Inflammatory macrophage treated with lipopolysaccharide for 1 hour (primary cell): ENCODE measurements at regions not wholly inside any gene's neighbourhood (a gene's known extent, or its start where the extent isn't known, plus 50 kb on each side); places are given as distances from the start of the nearest gene placed in this dataset.
"Not testable (repeated sequence)": the region's sequence is repeated elsewhere in the genome, so short reads cannot be mapped to it uniquely, and the experiment has no call there.

Source experiments
- DNase-seq, 2 donors: peaks; one replicate each; pipeline ENCODE4 v3.0.0-alpha.2; 2020 to 2022

GRCh38 chr1:146883190-146883589 lies 54.9 kb upstream of the NBPF12 start:
- not testable (repeated sequence) for DNase-seq

GRCh38 chr1:146881096-146881495 lies 57.0 kb upstream of the NBPF12 start:
- DNase-seq, result not testable (repeated sequence)

- DNase-seq, result not testable (repeated sequence)
Measured at GRCh38 chr1:146863799-146864319, 74.3 kb upstream of the NBPF12 start.

- not testable (repeated sequence) for DNase-seq
Measured at GRCh38 chr1:146853147-146853546, 85.0 kb upstream of the NBPF12 start.

GRCh38 chr1:146850352-146850889 lies 87.7 kb upstream of the NBPF12 start:
- not testable (repeated sequence) for DNase-seq

GRCh38 chr1:146838725-146839124 lies 99.4 kb upstream of the NBPF12 start:
- DNase-seq, result not testable (repeated sequence)

- not testable (repeated sequence) for DNase-seq
Measured at GRCh38 chr1:146826957-146827356, 111.2 kb upstream of the NBPF12 start.

GRCh38 chr1:146794236-146794635 lies 143.9 kb upstream of the NBPF12 start:
- DNase-seq, result not testable (repeated sequence)

GRCh38 chr1:146792725-146793124 lies 145.4 kb upstream of the NBPF12 start:
- not testable (repeated sequence) for DNase-seq

- DNase-seq, result peak; percentile 3 to 4
Measured at GRCh38 chr1:146784212-146784940, 153.7 kb upstream of the NBPF12 start.

- not testable (repeated sequence) for DNase-seq
Measured at GRCh38 chr1:146781235-146781634, 156.9 kb upstream of the NBPF12 start.

- DNase-seq, result not testable (repeated sequence)
Measured at GRCh38 chr1:146777826-146778602, 160.1 kb upstream of the NBPF12 start.

- DNase-seq, result not testable (repeated sequence)
Measured at GRCh38 chr1:146774988-146775387, 163.1 kb upstream of the NBPF12 start.

GRCh38 chr1:146774271-146774670 lies 163.9 kb upstream of the NBPF12 start:
- not testable (repeated sequence) for DNase-seq

GRCh38 chr1:146771409-146771808 lies 166.7 kb upstream of the NBPF12 start:
- not testable (repeated sequence) for DNase-seq

GRCh38 chr1:146770998-146771397 lies 167.1 kb upstream of the NBPF12 start:
- not testable (repeated sequence) for DNase-seq

- not testable (repeated sequence) for DNase-seq
Measured at GRCh38 chr1:146763234-146763633, 174.9 kb upstream of the NBPF12 start.

- not testable (repeated sequence) for DNase-seq
Measured at GRCh38 chr1:146756858-146757257, 181.3 kb upstream of the NBPF12 start.

- DNase-seq, result not testable (repeated sequence)
Measured at GRCh38 chr1:146748686-146749085, 189.4 kb upstream of the NBPF12 start.

- not testable (repeated sequence) for DNase-seq
Measured at GRCh38 chr1:146731981-146732680, 206.0 kb upstream of the NBPF12 start.

GRCh38 chr1:146729642-146730344 lies 208.3 kb upstream of the NBPF12 start:
- not testable (repeated sequence) for DNase-seq

GRCh38 chr1:146715054-146715453 lies 223.1 kb upstream of the NBPF12 start:
- not testable (repeated sequence) for DNase-seq
